H1 (cell line): ENCODE measurements at regions not wholly inside any gene's neighbourhood (a gene's known extent, or its start where the extent isn't known, plus 50 kb on each side); places are given as distances from the start of the nearest gene placed in this dataset.

Source experiments
- BCL11A ChIP-seq, 2 experiments: IDR thresholded peaks; one replicate each; pipeline ENCODE4 v1.6.1; 2011; ENCODE audit warnings: low read depth in 2 of 2, low read length in 2 of 2, mild to moderate bottlenecking in 2 of 2
- CHD7 ChIP-seq: fragments of 300-600 bp; sonication (generic); IDR thresholded peaks from 2 replicates; pipeline ENCODE4 v1.7.1; 2012; ENCODE audit warnings: low read length, moderate library complexity, mild to moderate bottlenecking, inconsistent platforms; ENCODE audit not compliant: insufficient replicate concordance
- CREB1 ChIP-seq: IDR thresholded peaks from 2 replicates; pipeline ENCODE4 v1.6.1; 2012; ENCODE audit warnings: inconsistent platforms
- GABPA ChIP-seq: IDR thresholded peaks from 2 replicates; pipeline ENCODE4 v1.6.1; 2011; ENCODE audit warnings: mild to moderate bottlenecking, low read length, moderate library complexity, borderline replicate concordance; ENCODE audit not compliant: insufficient read depth
- NANOG ChIP-seq: IDR thresholded peaks from 2 replicates; pipeline ENCODE4 v1.6.1; 2011; ENCODE audit warnings: low read length, low read depth, mild to moderate bottlenecking, inconsistent platforms; ENCODE audit not compliant: insufficient read depth, poor library complexity, severe bottlenecking
- NRF1 ChIP-seq: IDR thresholded peaks from 2 replicates; pipeline ENCODE4 v1.6.1; 2011; ENCODE audit warnings: mild to moderate bottlenecking, low read depth, low read length, improper control_type of control experiment
- RFX5 ChIP-seq: IDR thresholded peaks from 2 replicates; pipeline ENCODE4 v1.6.1; 2011; ENCODE audit warnings: low read depth, low read length, improper control_type of control experiment, borderline replicate concordance
- RXRA ChIP-seq: IDR thresholded peaks from 2 replicates; pipeline ENCODE4 v1.6.1; 2011; ENCODE audit warnings: low read depth, mild to moderate bottlenecking, low read length, moderate library complexity; ENCODE audit not compliant: insufficient read depth
- SAP30 ChIP-seq: fragments of 300-600 bp; sonication (generic); IDR thresholded peaks from 2 replicates; pipeline ENCODE4 v1.7.1; 2012; ENCODE audit warnings: low read length, moderate library complexity, mild to moderate bottlenecking, inconsistent platforms; ENCODE audit not compliant: insufficient read depth, insufficient replicate concordance
- SP1 ChIP-seq: IDR thresholded peaks from 2 replicates; pipeline ENCODE4 v1.6.1; 2011; ENCODE audit warnings: low read depth, low read length
- TF ChIP-seq, protein P1 (sequence below): IDR thresholded peaks from 2 replicates; pipeline ENCODE4 v1.6.1; 2012; ENCODE audit warnings: inconsistent platforms

DNA sequence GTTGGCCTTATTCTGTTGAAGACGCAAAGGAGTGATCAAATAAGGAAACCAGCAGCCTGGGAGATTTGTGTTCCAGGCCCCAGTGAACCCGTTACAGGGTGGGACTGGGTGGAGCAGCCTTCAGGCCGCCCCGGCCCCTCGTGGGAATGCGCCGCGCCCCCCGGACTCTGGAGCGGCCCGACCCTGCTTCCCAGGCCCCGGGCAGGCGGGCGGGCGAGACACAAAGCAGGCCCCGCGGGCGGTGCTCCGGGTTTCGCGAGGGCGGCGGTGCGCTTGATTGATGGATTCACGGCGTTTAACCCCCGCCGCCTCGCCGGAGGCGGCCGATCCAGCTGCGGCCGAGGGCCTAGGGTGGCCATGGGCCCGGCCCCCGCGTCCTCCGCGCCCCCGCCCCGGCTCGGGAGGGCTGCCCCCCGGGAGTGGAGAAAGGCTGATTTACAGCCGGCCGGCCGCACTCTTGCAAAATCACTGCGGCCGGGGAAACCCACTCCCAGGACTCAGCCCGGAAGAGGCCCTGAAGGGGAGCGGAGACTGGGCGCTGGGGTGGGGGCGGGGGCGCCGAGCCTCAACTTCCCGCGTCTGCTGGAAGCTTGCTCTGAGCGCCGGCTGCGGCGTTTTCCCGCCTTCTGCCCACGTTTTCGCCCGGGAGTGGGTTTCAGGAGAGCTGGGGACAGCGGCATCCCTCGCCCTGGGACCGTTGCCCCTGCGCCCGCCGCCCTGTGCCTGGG is 299.6 kb upstream of the NFE2L3 start (continued):
- TF ChIP-seq NANOG = no peak
- no peak for TF ChIP-seq RXRA
- no peak for TF ChIP-seq SP1
- TF ChIP-seq CHD7 = no peak
- TF ChIP-seq GABPA = no peak
- no peak for TF ChIP-seq BCL11A (IDR thresholded peaks at IDR 0.05; ENCODE audit: low read depth in 2 of 2, low read length in 2 of 2)
- TF ChIP-seq CREB1 = no peak
- no peak for TF ChIP-seq SAP30
- TF ChIP-seq, protein P1, sequence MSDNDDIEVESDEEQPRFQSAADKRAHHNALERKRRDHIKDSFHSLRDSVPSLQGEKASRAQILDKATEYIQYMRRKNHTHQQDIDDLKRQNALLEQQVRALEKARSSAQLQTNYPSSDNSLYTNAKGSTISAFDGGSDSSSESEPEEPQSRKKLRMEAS = peak; percentile 72
- TF ChIP-seq NRF1 = no peak
- TF ChIP-seq RFX5 = no peak
